GM12874 (cell line): ENCODE measurements at regions not wholly inside any gene's neighbourhood (a gene's known extent, or its start where the extent isn't known, plus 50 kb on each side); places are given as distances from the start of the nearest gene placed in this dataset.

ENCODE experiments used
- TF ChIP-seq, protein P1 (sequence below): IDR thresholded peaks from 2 replicates; pipeline ENCODE4 v1.5.1; 2011; ENCODE audit warnings: low read depth, mild to moderate bottlenecking, control low read depth, low read length, moderate library complexity; ENCODE audit not compliant: insufficient read depth

DNA sequence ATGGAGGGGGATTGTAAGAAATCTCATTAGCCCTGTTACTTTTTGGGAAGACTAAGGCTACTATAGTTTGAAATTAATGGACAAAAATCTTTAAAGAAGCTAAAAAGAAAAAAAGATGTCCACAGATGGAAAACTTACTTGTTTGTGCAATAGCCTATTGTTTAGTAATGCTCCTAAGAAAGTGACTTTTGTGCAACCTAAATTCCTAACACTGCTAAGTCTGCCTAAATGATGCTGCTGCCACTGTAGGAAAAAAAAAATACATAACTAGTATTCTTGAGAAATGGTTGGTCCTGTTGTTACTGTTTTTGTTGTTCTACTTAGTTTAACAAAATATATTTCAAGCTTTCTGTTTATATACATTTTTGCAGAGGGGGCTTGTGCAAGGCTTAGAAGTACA is 108.2 kb upstream of the NR3C1 start:
- TF ChIP-seq, protein P1, sequence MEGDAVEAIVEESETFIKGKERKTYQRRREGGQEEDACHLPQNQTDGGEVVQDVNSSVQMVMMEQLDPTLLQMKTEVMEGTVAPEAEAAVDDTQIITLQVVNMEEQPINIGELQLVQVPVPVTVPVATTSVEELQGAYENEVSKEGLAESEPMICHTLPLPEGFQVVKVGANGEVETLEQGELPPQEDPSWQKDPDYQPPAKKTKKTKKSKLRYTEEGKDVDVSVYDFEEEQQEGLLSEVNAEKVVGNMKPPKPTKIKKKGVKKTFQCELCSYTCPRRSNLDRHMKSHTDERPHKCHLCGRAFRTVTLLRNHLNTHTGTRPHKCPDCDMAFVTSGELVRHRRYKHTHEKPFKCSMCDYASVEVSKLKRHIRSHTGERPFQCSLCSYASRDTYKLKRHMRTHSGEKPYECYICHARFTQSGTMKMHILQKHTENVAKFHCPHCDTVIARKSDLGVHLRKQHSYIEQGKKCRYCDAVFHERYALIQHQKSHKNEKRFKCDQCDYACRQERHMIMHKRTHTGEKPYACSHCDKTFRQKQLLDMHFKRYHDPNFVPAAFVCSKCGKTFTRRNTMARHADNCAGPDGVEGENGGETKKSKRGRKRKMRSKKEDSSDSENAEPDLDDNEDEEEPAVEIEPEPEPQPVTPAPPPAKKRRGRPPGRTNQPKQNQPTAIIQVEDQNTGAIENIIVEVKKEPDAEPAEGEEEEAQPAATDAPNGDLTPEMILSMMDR, result no peak

- TF ChIP-seq, protein P1, result no peak
These were observed 106.3 kb upstream of the NR3C1 start for GRCh38 chr5:143509758-143510221.

GRCh38 chr5:143506836-143507552 is 103.5 kb upstream of the NR3C1 start:
- TF ChIP-seq, protein P1, result no peak

GRCh38 chr5:143505934-143506333 is 102.4 kb upstream of the NR3C1 start:
- TF ChIP-seq, protein P1, result no peak

- TF ChIP-seq, protein P1, result no peak
These were observed 101.9 kb upstream of the NR3C1 start for GRCh38 chr5:143505354-143505753.

DNA sequence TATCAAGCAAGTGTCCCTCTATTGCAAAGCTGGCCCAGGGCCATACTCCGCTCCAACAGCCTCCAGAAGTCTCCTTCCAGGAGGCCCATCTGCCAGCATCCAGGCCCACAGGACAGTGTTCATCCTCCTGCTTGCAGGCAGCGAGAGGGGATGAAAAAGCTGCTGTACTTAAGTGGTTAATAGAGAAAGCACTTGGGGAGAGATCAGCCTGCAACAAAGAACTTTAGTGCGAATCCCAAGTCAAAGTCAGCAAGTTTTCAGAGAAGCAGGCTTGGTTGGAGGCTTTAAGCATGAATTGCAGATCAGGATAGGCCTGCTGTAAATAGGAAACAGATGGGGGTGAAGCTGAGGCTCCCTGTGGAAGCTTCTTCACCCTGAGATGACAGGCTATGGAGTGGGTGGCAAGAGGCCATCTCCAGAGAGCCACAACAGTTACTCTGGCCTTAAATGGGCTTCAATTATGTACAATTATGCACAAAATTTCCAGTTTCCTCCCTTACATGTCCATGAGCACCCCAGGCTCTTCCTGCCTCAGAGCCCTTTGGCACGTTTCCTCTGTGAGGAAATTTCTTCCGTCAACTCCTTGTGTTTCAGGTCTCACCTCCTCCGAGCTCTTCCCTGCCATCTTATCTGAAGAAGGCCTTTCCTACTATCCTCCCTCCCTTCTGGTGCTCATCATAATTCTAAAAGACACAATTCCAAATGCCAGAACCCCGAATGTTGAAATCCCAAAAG is 98.0 kb upstream of the NR3C1 start:
- TF ChIP-seq, protein P1, result no peak

DNA sequence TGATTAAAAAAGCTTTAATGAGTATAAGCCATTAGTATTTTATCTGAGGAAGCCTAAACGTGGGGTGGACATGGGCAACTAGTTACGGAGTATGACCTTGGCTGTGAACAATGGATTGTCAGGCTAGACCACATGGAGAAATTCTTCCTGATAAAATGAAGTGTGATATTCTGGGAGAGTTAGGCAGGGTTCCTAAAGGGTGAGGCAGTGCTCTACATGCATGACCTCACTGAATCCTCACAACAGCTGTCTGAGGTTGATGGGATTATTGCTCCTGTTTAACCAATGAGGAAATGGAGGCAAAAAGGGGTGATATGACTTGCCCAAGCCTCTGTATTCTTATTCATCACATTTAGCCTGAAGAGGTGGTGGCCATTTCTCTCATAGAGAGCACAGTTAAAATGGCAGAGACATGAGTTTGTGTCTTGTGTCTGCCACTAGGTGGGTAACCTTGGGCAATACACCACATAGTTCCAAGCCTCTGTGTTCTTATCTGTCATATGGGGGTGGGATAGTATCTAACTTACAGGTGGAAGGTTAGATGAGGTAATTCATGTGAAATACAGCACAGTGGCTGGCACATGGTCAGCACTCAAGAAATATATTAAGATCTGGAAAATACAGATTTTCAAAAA is 96.1 kb upstream of the NR3C1 start:
- TF ChIP-seq, protein P1, result peak; percentile 15; the same call in 1 of the 2 replicates
